ENCODE measurements at regions not wholly inside any gene's neighbourhood (a gene's known extent, or its start where the extent isn't known, plus 50 kb on each side); places are given as distances from the start of the nearest gene placed in this dataset.
A peak's percentile ranks its signal among the peaks of the same experiment; 100 is the strongest.

- ChIA-PET CTCF (no interaction called here), POLR2A (ENCODE audit: unreplicated experiment) (no interaction called here)
- H3K4me2 ChIP-seq (ENCODE audit: low read depth, low read length) = 0 out of 2 replicates have a peak overlapping the region, but pooled peaks have one; percentile 17
- H3K9ac ChIP-seq (ENCODE audit: low read depth, low read length) = no peak overlapping the region
- no peak overlapping the region; the same call in 1 of the 2 replicates for H3K23ac ChIP-seq (ENCODE audit: low read depth, low read length)
- no peak overlapping the region for H3K27ac ChIP-seq (ENCODE audit: insufficient read depth, low read length)
- no peak overlapping the region for H2BK5ac ChIP-seq (ENCODE audit: low read depth, low read length, poor library complexity, severe bottlenecking)
- H3K18ac ChIP-seq (ENCODE audit: low read depth, low read length) = peak overlapping the region; percentile 33; the same call in 1 of the 2 replicates
- in situ Hi-C loops (cut with MboI; ENCODE audit: low sequenced_read_pairs) = no loop called here
- peaks cover 21% of the 10 kb centered on the region for H3K4me1 ChIP-seq (ENCODE audit: control insufficient read depth, insufficient read depth, low read length)
- peak overlapping the region; percentile 41 for H2AFZ ChIP-seq (replicated peaks; ENCODE audit: low read length, poor library complexity)
- peak overlapping the region; percentile 31; the same call in 1 of the 2 replicates for H4K5ac ChIP-seq (ENCODE audit: low read depth, low read length)
- H3K56ac ChIP-seq (ENCODE audit: extremely low read depth, insufficient read depth, low read length) = no peak overlapping the region
- H3K4ac ChIP-seq (ENCODE audit: low read depth, low read length) = peak overlapping the region; percentile 79
- H3K9me3 ChIP-seq (ENCODE audit: control insufficient read depth, insufficient read depth, low read length) = peaks cover 7% of the 10 kb centered on the region; the same call in 1 of the 2 replicates
- no peak; the same call in 1 of the 2 replicates for ATAC-seq (ENCODE audit: low read depth)
- H3K4me3 ChIP-seq (ENCODE audit: insufficient read depth, low read depth, low read length) = no peak overlapping the region
- H4K8ac ChIP-seq (ENCODE audit: low read depth in 2 of 2, low read length in 2 of 2) = peak overlapping the region in 1 of 2 experiments; percentile 22; a peak in 1 of 4 replicates
- TF ChIP-seq RAD21 (IDR thresholded peaks at IDR 0.05; ENCODE audit: low read length) = no peak
- TF ChIP-seq FOS (IDR thresholded peaks at IDR 0.05; ENCODE audit: low read depth, low read length) = no peak
- no peak for TF ChIP-seq POLR2A (IDR thresholded peaks at IDR 0.05; ENCODE audit: low read depth, low read length)
- no peak for TF ChIP-seq NFE2L2 (IDR thresholded peaks at IDR 0.05; ENCODE audit: low read depth, low read length)
- TF ChIP-seq MAFK (IDR thresholded peaks at IDR 0.05; ENCODE audit: low read depth, low read length) = no peak
- no peak for TF ChIP-seq MXI1 (IDR thresholded peaks at IDR 0.05; ENCODE audit: borderline replicate concordance, low read depth, low read length)
- no peak for TF ChIP-seq RCOR1 (IDR thresholded peaks at IDR 0.05; ENCODE audit: insufficient replicate concordance, low read length)
- 69% methylated on average over 2 of the region's 6 CpGs; no CpG with 5 or more reads in 1 of the 2 experiments for WGBS, 2 experiments (ENCODE audit: extremely low coverage in 2 of 2, insufficient read length in 1 of 2)
- DNase-seq = peak; percentile 33
- BruUV-seq (replicated peaks) = no TSS peak
- dilution Hi-C loops (cut with HindIII; ENCODE audit: low sequenced_read_pairs, unreplicated experiment) = no loop called here
- peaks cover 22% of the 10 kb centered on the region for H3K9me1 ChIP-seq (ENCODE audit: insufficient read depth, low read length)
- peak overlapping the region; percentile 81 for H2BK120ac ChIP-seq (ENCODE audit: low read depth, low read length)
- peak overlapping the region; percentile 78 for H3K14ac ChIP-seq (replicated peaks; ENCODE audit: low read depth, low read length)
- peak overlapping the region; percentile 88; the same call in 2 of the 3 replicates for H2BK15ac ChIP-seq (ENCODE audit: low read depth, low read length)
- peaks cover 0 to 13% of the 10 kb centered on the region in 2 experiments; a peak in 2 of 4 replicates for H3K79me1 ChIP-seq (ENCODE audit: low read depth in 1 of 2, low read length in 2 of 2)
- H3K36me3 ChIP-seq (ENCODE audit: control insufficient read depth, insufficient read depth, low read length) = no peaks in the 10 kb centered on the region
- H3K27me3 ChIP-seq (ENCODE audit: control insufficient read depth, insufficient read depth, low read length) = no peaks in the 10 kb centered on the region
- H2AK5ac ChIP-seq (ENCODE audit: low read depth, low read length) = peak overlapping the region; percentile 97; the same call in 1 of the 2 replicates
- intact Hi-C loops (cut with micrococcal nuclease) = no loop called here
- H2BK20ac ChIP-seq (ENCODE audit: low read depth, low read length) = peak overlapping the region; percentile 67
- no peak overlapping the region for H2AK9ac ChIP-seq (replicated peaks; ENCODE audit: low read depth, low read length, poor library complexity)
- peak overlapping the region; percentile 71; the same call in 1 of the 2 replicates for H4K91ac ChIP-seq (ENCODE audit: insufficient read depth, low read depth, low read length)
- no peaks in the 10 kb centered on the region; the same call in 1 of the 2 replicates for H4K20me1 ChIP-seq (ENCODE audit: insufficient read depth, low read length)
These were observed 114.6 kb upstream of the MED13L start for GRCh38 chr12:116392061-116392460.

Data from IMR-90 (cell line).